ENCODE measurements at regions not wholly inside any gene's neighbourhood (a gene's known extent, or its start where the extent isn't known, plus 50 kb on each side); places are given as distances from the start of the nearest gene placed in this dataset.

DNA sequence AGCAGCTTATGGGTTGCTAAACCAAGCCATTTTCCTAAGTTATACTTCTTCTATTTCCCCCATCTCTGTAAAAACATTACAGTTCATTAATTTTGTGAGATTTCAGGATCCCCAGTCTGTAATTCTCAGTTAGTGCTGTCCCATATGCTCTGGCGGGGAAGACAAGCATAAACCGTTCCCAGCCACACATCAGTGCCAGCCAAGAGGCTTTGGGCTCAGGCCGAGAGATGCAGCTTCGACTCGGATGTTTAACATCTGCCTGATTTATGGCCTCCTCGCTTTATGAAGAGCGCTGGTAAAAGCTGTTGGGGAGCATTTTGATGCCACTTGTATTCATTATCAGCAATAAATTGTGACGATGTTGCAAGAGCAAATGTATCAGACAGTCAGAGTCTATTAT is 349.1 kb upstream of the CCDC196 start:
- ATAC-seq, result no peak
- WGBS, 2 donors, result 95% methylated on average over 8 of the region's 8 CpGs
- H3K27ac ChIP-seq, result no peak overlapping the region
- no peaks in the 10 kb centered on the region for H3K27me3 ChIP-seq
- no peak for DNase-seq
- no peaks in the 10 kb centered on the region for H3K36me3 ChIP-seq (replicated peaks in 1 of 2; ENCODE audit: insufficient read depth in 1 of 2, low read depth in 2 of 2)
- TF ChIP-seq POLR2A (IDR thresholded peaks at IDR 0.05) (no peak), CTCF (IDR thresholded peaks at IDR 0.05) (no peak)
- H3K4me3 ChIP-seq, result no peak overlapping the region
- H3K4me1 ChIP-seq, result no peaks in the 10 kb centered on the region
- intact Hi-C loops (cut with DNase I), result no loop called here
- no peaks in the 10 kb centered on the region for H3K9me3 ChIP-seq

DNA sequence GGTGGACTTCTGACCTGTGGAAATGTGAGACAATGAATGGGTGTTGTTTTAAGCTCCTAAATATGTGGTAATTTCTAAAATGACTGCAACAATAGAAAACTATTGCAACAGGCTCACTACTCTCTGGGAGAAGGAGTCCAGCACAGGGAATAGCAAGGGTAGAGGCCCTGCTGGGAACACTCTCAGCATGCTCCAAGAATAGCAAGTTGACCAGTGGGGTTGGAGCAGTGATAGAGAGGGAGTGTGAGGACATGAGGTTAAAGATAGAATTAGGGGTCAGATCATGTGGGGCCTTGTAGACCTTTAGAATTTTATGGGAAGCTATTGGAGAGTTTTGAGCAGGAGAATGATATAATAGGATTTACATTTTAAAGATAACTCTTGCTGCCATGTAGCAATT is 346.7 kb upstream of the CCDC196 start:
- Histone ChIP-seq H3K4me1 (no peaks in the 10 kb centered on the region), H3K27me3 (no peaks in the 10 kb centered on the region), H3K36me3 (replicated peaks in 1 of 2; ENCODE audit: insufficient read depth in 1 of 2, low read depth in 2 of 2) (no peaks in the 10 kb centered on the region), H3K4me3 (no peak overlapping the region), H3K9me3 (no peaks in the 10 kb centered on the region), H3K27ac (no peak overlapping the region)
- DNase-seq, result no peak
- intact Hi-C loops (cut with DNase I), result no loop called here
- no peak for ATAC-seq
- TF ChIP-seq CTCF (IDR thresholded peaks at IDR 0.05) (no peak), POLR2A (IDR thresholded peaks at IDR 0.05) (no peak)

GRCh38 chr14:66140213-66140918 is 345.8 kb upstream of the CCDC196 start:
- ATAC-seq, result no peak
- H3K27me3 ChIP-seq, result no peaks in the 10 kb centered on the region
- H3K27ac ChIP-seq, result no peak overlapping the region
- DNase-seq, result no peak
- TF ChIP-seq CTCF (IDR thresholded peaks at IDR 0.05) (no peak), POLR2A (IDR thresholded peaks at IDR 0.05) (no peak)
- 70 to 72% methylated on average over 6 of the region's 6 CpGs for WGBS, 2 donors
- intact Hi-C loops (cut with DNase I), result no loop called here
- H3K4me1 ChIP-seq, result no peaks in the 10 kb centered on the region
- no peak overlapping the region for H3K4me3 ChIP-seq
- H3K36me3 ChIP-seq (replicated peaks in 1 of 2; ENCODE audit: insufficient read depth in 1 of 2, low read depth in 2 of 2), result no peaks in the 10 kb centered on the region
- H3K9me3 ChIP-seq, result no peaks in the 10 kb centered on the region

- no peaks in the 10 kb centered on the region for H3K4me1 ChIP-seq
- H3K27ac ChIP-seq, result no peak overlapping the region
- H3K36me3 ChIP-seq (replicated peaks in 1 of 2; ENCODE audit: insufficient read depth in 1 of 2, low read depth in 2 of 2), result no peaks in the 10 kb centered on the region
- TF ChIP-seq CTCF (IDR thresholded peaks at IDR 0.05), result no peak
- no peak for TF ChIP-seq POLR2A (IDR thresholded peaks at IDR 0.05)
- no peaks in the 10 kb centered on the region for H3K27me3 ChIP-seq
- intact Hi-C loops (cut with DNase I), result no loop called here
- WGBS, 2 donors, result 88% methylated on average over 3 of the region's 3 CpGs; no CpG with 5 or more reads in 1 of the 2 donors
- no peak for ATAC-seq
- no peak for DNase-seq
- no peaks in the 10 kb centered on the region for H3K9me3 ChIP-seq
- no peak overlapping the region for H3K4me3 ChIP-seq
Observed at GRCh38 chr14:66140963-66141362, 345.2 kb upstream of the CCDC196 start.

GRCh38 chr14:66141733-66142132 is 344.4 kb upstream of the CCDC196 start:
- ATAC-seq (no peak), DNase-seq (no peak)
- Histone ChIP-seq H3K27me3 (no peaks in the 10 kb centered on the region), H3K36me3 (replicated peaks in 1 of 2; ENCODE audit: insufficient read depth in 1 of 2, low read depth in 2 of 2) (no peaks in the 10 kb centered on the region), H3K4me1 (no peaks in the 10 kb centered on the region), H3K27ac (no peak overlapping the region), H3K4me3 (no peak overlapping the region), H3K9me3 (no peaks in the 10 kb centered on the region)
- TF ChIP-seq POLR2A (IDR thresholded peaks at IDR 0.05) (no peak), CTCF (IDR thresholded peaks at IDR 0.05) (no peak)
- WGBS, 2 donors, result 49% methylated on average over 2 of the region's 2 CpGs; no CpG with 5 or more reads in 1 of the 2 donors
- intact Hi-C loops (cut with DNase I), result no loop called here

Measured in body of pancreas (tissue), 4 donors.